Stimulated activated CD8-positive, alpha-beta memory T cell treated with anti-CD3 and anti-CD28 coated beads, Interleukin-15, amount 100 ng/mL, for 4 hours (primary cell): ENCODE measurements at regions not wholly inside any gene's neighbourhood (a gene's known extent, or its start where the extent isn't known, plus 50 kb on each side); places are given as distances from the start of the nearest gene placed in this dataset.

Source experiments
- DNase-seq, 2 donors: peaks; one replicate each; pipeline ENCODE4 v3.0.0-alpha.2; 2020; ENCODE audit warnings: low read depth in 2 of 2

DNA sequence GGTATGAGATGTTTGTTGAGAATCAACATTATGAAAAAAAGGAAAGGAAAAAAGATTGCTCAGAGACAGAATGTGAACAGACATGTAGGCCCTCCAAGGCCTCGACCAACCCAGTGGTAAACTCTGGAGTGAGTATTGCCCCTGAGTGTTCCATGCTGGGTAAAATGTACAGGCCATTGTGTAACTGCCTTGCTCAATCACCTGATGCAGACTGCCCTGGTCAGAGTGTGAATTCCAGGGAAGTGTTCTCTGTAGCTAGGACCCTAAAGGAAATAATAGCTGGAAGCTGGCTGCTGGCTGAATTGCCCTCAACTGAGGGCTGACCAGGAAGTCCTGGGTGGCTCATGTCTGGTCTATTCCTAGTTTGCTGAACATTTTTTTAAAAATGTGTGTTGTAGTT lies 1081.4 kb upstream of the LRFN5 start:
- DNase-seq = no peak

DNA sequence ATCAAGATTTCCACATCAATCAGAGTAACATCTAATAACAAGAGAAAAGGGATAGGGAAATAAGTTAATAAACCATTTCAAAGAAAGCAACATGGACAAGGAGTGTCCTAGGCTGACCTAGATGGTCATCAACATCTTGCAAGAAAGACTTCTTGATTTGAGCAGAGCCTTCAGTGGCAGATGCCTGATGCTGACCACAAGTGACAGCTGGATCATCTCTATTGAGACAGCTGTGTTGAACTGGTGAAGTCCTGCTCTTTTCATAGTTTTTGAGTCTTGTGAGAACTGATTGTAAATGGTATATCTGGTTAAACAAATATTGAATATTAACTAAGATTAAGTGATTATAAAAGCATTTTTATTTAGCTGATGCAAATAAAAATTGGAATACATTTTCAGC lies 1083.6 kb upstream of the LRFN5 start:
- DNase-seq = no peak

DNA sequence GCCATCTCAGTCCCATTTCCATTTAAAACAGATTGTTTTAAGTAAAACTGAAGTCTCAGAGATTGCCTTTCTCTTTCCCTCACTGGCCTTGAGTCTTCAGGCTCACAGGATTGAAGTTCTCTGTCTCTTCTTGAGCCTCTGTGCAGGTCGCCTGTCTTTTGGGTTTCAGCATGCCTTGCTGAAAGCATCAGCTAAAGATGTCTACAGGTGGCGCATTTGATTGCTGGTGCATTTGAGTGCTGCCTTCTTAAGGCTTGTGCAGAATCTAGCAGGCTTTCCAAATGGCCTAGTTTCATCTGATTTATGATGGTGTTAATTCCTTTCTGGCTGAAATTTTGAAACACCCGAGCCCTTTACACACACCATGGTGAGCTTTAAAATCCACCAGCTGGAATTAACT lies 1062.2 kb upstream of the FBXO33 start:
- no peak for DNase-seq

DNA sequence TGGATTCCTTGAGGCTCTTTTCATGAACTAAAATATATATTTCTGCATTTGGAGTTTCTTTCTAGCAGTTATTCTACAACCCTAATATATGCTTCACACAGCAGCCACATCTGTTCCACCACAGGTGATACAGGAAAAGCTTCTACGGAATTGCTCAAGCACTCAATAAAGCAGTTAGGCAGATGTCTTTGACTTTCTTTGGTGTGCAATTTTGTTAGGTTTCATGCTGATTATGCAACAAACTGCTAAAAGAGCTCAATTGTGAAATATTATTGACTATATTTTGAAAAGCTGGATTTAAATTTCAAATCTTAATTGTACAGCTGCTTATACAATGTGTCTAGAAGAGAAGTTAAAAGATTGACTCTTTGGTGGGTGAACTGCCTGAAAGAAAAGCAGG lies 1055.6 kb upstream of the FBXO33 start:
- DNase-seq = no peak

DNA sequence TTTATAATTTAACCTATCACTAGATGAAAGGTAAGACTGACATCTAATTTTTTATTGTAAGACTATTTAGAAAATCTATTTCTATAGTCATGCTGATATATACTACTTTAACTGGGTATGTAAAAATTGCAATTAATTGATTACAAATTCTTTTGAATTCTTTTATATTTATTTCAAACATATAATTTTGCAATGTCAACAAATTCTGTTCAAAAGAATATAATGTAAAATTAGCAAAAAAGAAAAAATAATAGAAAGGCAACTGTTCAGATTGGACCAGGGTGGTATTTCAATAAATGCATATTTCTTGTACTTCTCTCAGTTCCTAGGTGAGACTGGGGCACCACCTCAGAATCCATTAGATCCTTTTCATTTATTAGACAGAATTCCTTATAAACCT lies 1053.5 kb upstream of the FBXO33 start:
- DNase-seq = no peak

DNA sequence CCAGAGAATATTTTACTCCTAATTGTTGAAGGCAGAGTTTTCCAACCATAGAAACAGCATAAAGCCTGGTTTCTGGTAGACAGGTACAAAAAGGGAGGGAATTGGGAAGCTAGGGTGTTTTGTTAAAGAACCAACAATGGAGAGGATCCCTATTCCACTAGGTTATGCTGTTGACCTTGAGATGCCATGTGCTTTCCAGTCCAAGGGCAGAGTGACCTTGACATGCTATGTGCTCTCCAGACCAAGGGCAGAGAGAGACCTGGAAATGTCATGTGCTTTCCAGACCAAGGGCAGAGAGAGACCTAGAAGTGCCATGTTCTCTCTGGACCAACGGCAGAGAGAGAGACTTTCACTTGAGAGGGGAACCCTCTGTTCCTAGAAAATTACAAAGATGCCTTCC lies 1043.8 kb upstream of the FBXO33 start:
- DNase-seq = no peak

DNA sequence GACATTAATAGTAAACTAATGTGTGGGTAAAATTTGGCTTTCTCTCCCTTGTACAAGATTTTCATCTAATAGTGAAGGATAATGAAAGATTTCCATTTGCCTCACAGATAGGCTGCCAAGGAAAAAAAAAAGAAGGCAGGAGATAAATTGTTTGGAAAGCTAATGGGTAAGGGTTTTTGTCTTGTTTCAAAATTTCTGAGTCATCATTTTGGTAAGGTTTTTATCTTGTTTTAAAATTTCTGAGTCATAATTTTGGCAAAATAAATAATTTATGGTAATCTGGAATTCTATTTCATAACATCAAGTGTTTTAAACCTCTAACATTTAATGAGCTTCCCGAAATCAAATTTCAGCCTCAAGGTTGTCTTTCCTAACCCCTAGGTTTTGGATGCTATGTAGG lies 1035.7 kb upstream of the FBXO33 start:
- no peak for DNase-seq

DNA sequence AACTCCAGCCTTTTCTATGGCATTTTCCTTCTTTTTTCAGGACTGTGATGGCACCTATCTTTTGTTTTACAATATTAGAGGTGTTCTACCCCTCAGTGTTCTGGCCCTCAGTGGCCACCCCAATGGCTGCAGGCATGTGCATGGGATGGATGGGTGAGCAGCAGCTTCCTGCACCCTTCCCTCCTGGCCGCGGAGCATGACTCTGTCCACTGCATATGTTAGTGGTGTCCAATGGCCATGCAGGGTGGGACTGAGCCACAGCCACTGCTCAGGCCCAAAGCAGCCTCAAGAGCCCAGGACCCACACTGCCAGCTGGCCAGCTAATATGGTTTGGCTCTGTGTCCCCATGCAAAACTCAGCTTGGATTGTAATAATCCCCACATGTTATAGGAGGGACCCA lies 1032.3 kb upstream of the FBXO33 start:
- DNase-seq = no peak

DNA sequence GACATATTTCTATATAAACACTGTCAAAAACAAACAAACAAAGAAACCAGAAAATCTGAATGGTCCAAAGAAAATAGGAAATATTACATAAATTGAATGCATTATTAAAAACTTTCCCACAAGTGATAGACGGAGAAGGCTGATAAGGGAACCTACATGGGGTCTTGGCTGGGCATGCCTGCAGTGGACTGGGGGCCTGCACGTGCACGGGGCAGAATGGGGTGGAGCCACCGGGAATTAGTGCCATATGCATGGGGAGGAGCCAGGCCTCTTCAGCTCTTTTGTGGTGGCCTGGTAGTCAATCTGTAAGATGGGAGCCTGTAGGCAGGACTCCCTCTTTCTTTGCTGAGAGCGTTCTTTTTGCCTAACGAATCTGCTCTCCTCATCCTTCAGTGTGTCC lies 1031.7 kb upstream of the FBXO33 start:
- no peak for DNase-seq

DNA sequence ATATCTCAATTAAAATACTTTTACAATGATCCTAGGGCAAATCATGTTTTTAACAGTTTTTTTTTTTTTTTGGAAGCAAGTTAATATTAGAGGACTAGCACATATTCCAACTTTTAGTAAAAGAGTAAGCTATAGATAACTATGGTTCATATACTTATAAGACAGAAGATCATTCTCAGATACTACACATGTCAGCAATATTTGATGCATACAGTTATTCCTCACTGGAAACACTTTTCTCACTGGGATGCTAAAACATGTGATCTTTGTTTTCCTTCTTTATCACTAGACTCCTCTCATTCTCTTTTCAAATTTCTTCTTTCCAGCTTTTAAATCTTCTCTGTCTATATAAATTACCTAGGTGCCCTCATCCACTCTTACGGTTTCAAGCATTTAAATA lies 1020.4 kb upstream of the FBXO33 start:
- DNase-seq = no peak

DNA sequence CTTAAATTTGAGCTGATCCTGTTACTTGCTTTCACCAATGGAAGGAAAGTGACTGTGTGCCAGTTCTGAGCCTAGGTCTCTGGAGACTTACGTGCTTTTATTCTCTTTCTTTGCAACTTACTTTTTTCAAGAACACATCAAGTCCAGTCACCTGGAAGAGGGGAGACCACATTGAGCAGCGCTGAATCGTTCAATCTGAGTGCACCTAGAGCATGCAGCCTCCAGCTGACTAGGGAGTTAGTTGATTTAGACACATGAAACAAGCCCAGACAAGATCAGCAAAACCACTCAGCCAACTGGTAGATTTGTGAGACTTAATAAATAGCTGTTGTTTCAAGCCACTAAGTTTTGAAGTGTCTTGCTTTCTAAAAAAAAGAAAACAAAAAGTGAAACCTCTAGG lies 1014.8 kb upstream of the FBXO33 start:
- DNase-seq = no peak

DNA sequence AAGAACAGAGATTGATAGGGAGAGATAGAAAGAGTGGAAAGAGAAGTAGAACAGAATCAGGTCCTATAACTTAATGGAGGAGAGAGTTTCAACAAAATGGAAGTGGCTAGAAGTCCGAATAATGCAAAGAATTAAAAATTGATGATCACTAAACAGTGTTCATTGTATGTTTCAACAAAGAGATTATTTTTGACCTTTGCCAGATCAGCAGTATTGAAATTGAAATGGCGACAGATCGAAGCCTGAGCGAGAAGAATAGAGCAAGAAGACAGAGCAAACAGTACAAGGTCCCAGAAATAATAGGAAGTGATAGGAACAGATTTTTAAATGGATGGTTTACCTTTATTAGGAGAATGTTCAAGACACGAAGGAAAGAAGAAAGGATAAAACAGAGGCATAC lies 1012.8 kb upstream of the FBXO33 start:
- no peak for DNase-seq

DNA sequence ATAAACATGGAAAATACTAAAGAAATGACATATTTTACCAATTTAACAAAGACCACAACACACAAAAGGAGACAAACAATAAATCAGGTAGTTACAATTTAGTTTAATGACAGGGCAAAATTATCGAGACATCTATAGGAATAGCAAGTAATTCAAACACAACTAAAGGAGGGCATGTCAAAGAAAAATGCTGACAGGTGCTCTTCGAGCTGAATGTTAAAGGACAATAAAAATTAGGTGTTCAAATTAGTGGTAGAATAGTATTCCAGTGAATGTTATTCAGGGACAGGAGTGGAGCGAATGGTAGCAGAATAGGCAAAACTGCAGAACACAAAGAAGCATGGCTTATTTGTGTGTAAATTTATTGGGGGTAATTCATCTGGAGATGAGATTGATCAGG lies 1004.3 kb upstream of the FBXO33 start:
- DNase-seq = no peak

DNA sequence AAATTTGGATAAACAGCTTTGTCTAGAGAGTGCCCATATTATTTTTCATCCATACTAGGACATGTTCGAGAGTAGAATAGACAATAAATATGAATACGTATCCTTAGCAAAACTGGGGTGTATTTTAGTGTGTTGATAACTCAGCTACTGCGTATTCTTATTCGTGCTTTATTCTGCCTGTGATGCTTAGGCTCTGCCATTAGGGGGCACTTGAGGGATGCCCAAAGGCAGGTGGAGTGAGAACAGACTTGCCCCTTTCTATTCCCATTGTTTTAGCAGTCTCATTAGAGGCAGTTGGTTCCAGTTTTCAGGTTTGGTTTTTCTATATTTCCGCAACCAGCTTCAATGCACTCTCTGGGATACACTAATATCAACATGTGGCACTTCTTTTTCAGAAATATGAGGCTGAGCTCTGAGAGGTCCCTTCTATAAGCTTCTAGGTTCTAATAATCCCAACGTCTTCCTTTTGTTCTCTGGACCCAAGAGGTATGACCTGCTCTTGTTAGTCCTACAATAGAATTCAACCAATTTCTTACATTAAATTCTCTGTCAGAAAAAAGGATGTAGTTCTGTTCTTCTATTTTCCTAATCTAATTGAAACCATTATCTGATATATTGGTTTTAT lies 985.7 kb upstream of the FBXO33 start:
- DNase-seq = no peak

DNA sequence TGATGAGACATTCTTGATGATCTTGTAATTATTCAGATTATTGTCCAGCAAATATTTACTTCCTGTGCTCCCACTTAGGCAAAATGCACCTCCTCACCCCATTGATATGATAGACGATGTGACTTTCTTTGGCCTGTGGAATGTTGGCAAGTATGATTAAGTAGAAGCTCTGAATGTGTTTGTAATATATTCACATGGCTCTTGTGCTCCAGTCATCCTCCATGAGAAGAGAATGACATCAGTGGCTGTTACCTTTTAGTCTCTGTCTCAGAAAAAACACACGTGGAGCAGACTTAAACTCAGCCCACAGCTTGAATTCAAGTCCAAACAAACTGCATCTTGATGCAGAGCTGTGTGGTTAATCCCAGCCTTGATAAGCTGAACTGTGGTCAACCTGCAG lies 984.3 kb upstream of the FBXO33 start:
- DNase-seq = no peak

DNA sequence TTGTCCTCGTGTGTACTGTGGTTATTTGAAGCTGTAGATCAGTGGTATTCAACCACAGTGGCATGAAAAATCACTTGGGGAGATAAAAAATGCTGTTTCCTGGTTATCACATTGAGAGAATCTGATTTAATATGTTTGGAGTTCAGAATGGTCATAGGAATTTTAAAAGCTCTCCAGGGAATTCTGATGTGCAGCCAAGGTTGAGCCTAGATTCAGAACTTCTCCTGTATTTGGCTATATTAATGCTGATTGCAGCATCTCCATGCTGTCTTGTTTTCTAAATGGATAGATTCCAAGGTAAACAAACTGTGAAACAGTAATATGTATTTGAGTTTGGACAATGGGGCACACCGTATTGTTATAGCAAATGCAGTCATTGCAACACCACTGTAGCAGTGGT lies 982.2 kb upstream of the FBXO33 start:
- DNase-seq = no peak

DNA sequence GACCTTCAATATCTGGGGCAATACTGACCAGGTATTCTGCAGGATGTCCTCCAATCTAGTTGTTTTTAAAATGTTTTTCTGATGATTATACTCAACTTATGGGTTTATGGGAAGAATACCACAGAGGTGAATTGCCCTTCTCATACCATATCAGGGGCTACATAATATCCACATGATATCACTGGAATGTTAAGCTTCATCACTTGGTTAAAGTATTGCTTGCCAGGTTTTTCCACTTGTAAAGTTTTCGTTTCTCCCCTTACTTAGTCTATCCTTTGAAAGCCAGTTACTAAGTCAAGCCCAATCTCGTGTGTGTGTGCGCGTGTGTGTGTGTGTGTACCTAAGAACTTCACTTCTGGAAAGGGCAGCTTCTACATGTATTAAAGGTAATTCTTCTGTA lies 980.9 kb upstream of the FBXO33 start:
- DNase-seq = no peak

DNA sequence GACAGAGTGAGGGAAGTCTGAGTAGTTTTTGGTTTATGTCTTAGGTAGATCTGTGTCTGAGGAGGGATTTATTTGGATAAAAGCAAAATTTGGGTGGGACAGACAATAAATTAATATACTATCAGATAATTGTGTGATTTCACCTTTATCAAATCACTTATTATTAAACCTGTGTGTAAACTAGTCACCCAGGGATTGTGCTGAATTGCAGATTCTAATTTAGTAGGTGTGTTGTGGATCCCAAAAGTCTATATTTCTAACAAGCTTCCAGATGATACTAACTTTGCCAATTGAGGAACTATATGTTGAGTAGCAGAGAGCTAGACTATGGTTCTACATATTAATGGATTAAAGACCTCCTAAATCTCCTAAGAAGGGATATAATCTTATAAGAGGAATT lies 978.5 kb upstream of the FBXO33 start:
- DNase-seq = no peak

DNA sequence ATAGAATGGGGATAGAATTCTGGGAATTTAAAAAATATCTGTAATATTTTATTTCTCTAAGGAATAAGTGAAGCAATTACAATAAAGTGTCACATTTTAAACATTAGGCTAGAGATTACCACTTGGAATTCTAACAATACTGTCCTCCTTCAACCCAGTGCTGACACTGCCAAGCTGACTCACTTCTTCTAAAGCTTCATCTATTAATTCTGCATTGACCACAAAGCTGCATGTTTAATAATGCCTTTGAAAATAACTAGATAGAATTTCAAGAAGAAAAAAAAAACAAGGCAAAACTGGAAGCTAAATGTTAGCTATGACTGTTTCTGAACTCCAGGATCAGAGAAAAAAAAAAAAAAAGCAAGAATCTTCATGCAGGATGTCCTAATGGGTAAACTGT lies 970.7 kb upstream of the FBXO33 start:
- DNase-seq = no peak

DNA sequence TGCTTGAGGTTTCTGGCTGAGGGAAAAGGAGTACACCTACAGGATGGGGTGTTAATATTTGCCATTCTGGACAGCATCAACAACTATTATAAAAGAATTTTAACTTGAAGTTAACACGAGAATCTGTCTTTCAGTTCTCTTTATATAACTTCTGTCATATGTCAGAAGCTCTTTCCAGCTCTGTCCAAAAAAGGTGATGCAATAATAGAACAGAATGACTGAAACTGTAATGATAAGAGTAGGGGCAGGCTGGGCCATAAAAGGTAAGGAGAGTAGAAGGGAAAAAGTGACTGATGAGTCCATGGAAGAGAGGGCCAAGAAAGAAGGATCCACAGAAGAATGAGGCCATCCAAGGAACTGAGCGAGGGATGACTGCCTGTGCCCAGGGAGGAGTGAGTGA lies 966.7 kb upstream of the FBXO33 start:
- no peak for DNase-seq

DNA sequence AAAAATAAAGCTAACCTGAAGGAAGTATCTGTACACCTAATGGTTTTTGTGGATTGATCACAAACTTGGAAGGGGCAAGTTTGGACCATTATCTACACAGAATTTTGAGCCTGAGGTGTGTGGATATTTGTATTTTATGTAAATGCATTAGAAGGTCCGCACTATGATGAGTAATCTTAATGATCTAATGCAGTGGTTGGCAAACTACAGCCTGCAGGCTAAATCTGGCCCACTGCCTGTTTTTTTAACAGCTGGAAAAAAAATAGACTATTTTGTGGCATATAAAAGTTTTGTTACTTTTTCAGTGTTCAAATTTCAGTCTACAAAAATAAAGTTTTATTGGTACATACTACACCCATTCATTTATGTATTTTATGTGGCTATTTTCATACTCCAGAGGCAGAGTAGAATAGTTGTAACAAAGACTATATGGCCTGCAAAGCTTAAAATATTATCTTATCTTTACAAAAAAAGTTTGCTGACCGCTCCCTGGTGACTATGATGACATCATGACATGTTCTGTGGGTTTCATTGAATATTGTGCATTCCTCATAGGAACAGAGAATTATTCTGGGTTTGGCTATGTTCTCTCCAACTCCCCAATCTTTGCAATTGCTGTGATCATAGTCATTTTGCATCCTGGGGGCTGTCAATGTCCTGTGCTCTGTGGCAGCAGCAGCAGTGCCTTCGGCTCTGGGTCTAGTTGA lies 962.6 kb upstream of the FBXO33 start:
- no peak for DNase-seq

DNA sequence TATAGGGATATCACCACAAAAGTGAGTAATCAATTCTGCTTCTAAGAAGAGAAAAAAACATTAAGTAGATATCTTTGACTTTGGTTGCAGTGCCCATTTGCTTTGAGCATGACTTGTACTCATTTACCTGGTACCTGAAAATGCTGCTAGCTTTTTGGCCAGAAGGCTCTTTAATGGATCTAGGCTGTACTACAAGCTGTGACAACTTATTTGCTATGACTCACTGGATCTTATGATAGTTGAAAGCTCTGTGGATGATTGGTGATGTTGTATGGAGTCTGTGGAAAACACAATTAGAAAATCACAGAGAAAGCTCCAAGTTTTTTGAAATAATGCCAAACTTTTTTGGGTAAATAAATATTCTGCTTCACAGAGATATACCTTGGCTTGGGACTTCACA lies 960.9 kb upstream of the FBXO33 start:
- DNase-seq = no peak

DNA sequence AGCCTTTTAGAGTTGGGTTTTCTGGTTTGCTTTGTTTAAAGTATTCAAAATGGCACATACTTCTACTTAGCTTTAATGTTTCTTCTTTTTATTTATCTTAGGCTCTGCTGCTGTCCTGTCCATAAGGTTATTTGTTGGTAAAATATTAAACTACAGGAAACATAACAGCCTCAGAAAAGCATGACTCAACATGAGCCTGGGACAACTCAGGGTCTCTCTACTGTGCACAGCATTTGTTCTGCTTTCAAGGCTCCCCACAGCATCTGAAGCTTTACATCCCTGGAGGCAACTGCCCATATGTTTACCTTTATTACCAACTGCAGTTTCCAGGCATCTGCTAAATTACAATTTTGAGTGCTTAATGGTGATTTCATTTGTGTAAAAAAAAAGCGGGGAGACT lies 954.2 kb upstream of the FBXO33 start:
- no peak for DNase-seq

DNA sequence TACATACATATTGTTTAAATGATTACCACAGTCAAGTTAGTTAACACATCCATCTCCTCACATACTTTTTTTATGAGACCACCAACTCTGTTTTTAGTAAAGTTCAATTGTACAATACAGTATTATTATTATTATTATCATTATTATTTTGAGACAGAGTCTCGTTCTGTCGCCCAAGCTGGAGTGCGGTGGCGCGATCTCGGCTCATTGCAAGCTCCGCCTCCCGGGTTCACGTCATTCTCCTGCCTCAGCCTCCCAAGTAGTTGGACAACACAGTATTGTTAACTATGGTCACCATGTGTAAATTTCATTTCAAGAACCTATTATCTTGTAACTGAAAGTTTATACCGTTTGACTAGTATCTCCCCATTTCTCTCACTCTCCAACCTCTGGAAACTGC lies 942.0 kb upstream of the FBXO33 start:
- DNase-seq = no peak
